ENCODE measurements at regions not wholly inside any gene's neighbourhood (a gene's known extent, or its start where the extent isn't known, plus 50 kb on each side); places are given as distances from the start of the nearest gene placed in this dataset.

GRCh38 chr18:65622436-65622835, 128.4 kb upstream of the CDH7 start:
- TF ChIP-seq EZH2phosphoT487 (IDR thresholded peaks at IDR 0.05; ENCODE audit: insufficient read depth, low read depth) (no peak), EZH2 (IDR thresholded peaks at IDR 0.05; ENCODE audit: insufficient read depth, poor library complexity, severe bottlenecking) (no peak)

Data from GM23248 (cell line).